Sigmoid colon (tissue), 6 donors: ENCODE measurements at regions not wholly inside any gene's neighbourhood (a gene's known extent, or its start where the extent isn't known, plus 50 kb on each side); places are given as distances from the start of the nearest gene placed in this dataset.

Experiments used
- DNase-seq: peaks from one replicate; pipeline ENCODE4 v3.0.0-alpha.2; 2019
- H3K27ac ChIP-seq, 4 donors: fragments of 200-600 bp; sonication (generic); one replicate each; pipeline ENCODE4 v1.5.1; 2016 to 2019; ENCODE audit warnings: mild to moderate bottlenecking in 1 of 4
- H3K27me3 ChIP-seq, 3 donors: fragments of 200-600 bp; sonication (generic); one replicate each; pipeline ENCODE4 v1.5.1; 2019; ENCODE audit warnings: mild to moderate bottlenecking in 1 of 3
- H3K36me3 ChIP-seq, 4 donors: fragments of 200-600 bp; sonication (generic); one replicate each; pipeline ENCODE4 v1.5.1; 2016 to 2019
- H3K4me1 ChIP-seq, 4 donors: fragments of 200-600 bp; sonication (generic); one replicate each; pipeline ENCODE4 v1.5.1; 2017 to 2019
- H3K4me3 ChIP-seq, 4 donors: fragments of 200-600 bp; sonication (generic); one replicate each; pipeline ENCODE4 v1.5.1; 2017 to 2019; ENCODE audit warnings: mild to moderate bottlenecking in 2 of 4, moderate library complexity in 1 of 4
- H3K9me3 ChIP-seq, 4 donors: fragments of 200-600 bp in 3 of 4; sonication (generic) in 3 of 4; one replicate each; pipeline versions ENCODE4 v1.5.1 to v1.6.1; 2013 to 2019
- CTCF ChIP-seq, 4 experiments: fragments of 450-650 bp in 3 of 4; fragments of 200-600 bp in 1 of 4; IDR thresholded peaks; one replicate each; pipeline ENCODE4 v1.5.1; 2016 to 2019; ENCODE audit warnings: antibody characterized with exemption in 4 of 4, mild to moderate bottlenecking in 3 of 4, moderate library complexity in 2 of 4
- EP300 ChIP-seq, 4 donors: sonication (generic); formaldehyde crosslinking; IDR thresholded peaks; one replicate each; pipeline ENCODE4 v1.6.1; 2017; ENCODE audit warnings: antibody characterized with exemption in 4 of 4
- POLR2A ChIP-seq, 2 donors: fragments of 450-650 bp; IDR thresholded peaks; one replicate each; pipeline ENCODE4 v1.6.1; 2016; ENCODE audit warnings: antibody characterized with exemption in 2 of 2, mild to moderate bottlenecking in 2 of 2, moderate library complexity in 2 of 2
- POLR2AphosphoS5 ChIP-seq, 4 donors: sonication (generic); formaldehyde crosslinking; IDR thresholded peaks; one replicate each; pipeline ENCODE4 v1.6.1; 2017; ENCODE audit warnings: antibody characterized with exemption in 4 of 4
- WGBS, 2 donors: extraction: QIAGEN DNeasy Blood & Tissue Kit; methylation state at CpG; one replicate each; pipeline ENCODE4 v1.1.7; 2013; 5-methylcytosine and 5-hydroxymethylcytosine counted together
- intact Hi-C: fragments of 100-400 bp; cut with DNase I; formaldehyde crosslinking; loops from one replicate; pipeline ENCODE4 v1.15.1; 2023
- donor health status: healthy with polysubstance abuse.
- donor health status: healthy.

GRCh38 chr6:111950661-111951496 is 77.6 kb upstream of the FYN start:
- no peak overlapping the region for H3K4me3 ChIP-seq
- peaks cover 0 to 17% (median 5%) of the 10 kb centered on the region in 4 donors for H3K4me1 ChIP-seq
- no peak for TF ChIP-seq EP300 (IDR thresholded peaks at IDR 0.05)
- TF ChIP-seq POLR2A (IDR thresholded peaks at IDR 0.05) = no peak
- no peak for TF ChIP-seq CTCF (IDR thresholded peaks at IDR 0.05)
- no peak for TF ChIP-seq POLR2AphosphoS5 (IDR thresholded peaks at IDR 0.05)
- no peaks in the 10 kb centered on the region for H3K27me3 ChIP-seq
- DNase-seq = no peak
- H3K9me3 ChIP-seq = no peaks in the 10 kb centered on the region
- H3K36me3 ChIP-seq = no peaks in the 10 kb centered on the region
- H3K27ac ChIP-seq = no peak overlapping the region
- intact Hi-C loops = no loop called here
- WGBS, 2 donors = 82 to 85% methylated on average over 11 of the region's 11 CpGs

DNA sequence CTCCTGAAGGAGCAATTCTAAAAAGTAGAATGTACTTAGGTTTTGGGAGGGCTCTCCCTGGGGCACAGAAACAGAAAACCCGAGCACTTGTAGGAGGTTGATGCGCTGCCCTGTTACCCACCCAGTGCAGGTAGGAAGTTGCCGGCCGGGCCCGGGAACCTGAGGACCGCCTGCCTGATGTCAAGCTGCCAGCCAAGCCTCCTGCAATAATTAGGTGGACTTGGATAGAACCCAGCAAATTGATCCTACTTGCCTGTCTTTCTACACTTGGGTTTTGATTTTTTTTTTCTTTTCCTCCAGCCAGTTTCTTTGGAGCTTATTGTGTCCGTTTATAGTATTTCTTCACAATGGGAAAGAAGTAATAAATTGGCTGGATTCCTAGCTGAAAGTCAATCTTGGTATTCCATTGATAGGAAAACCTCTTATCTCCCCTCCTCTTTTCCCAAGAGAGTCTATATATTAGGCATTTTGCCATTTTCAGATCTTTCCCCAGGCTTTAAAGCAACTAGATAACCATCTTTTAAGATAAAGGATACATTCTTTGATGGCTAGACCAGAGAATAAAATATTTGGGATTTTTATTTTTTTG is 78.3 kb upstream of the FYN start:
- intact Hi-C loops = no loop called here
- Histone ChIP-seq H3K4me1 (peaks cover 0 to 17% (median 5%) of the 10 kb centered on the region in 4 donors), H3K4me3 (no peak overlapping the region), H3K27me3 (no peaks in the 10 kb centered on the region), H3K9me3 (no peaks in the 10 kb centered on the region), H3K36me3 (no peaks in the 10 kb centered on the region), H3K27ac (no peak overlapping the region)
- TF ChIP-seq CTCF (IDR thresholded peaks at IDR 0.05) (no peak), POLR2A (IDR thresholded peaks at IDR 0.05) (no peak), POLR2AphosphoS5 (IDR thresholded peaks at IDR 0.05) (no peak), EP300 (IDR thresholded peaks at IDR 0.05) (no peak)
- 87 to 92% methylated on average over 7 of the region's 7 CpGs for WGBS, 2 donors
- no peak for DNase-seq

- TF ChIP-seq POLR2A (IDR thresholded peaks at IDR 0.05) (no peak), POLR2AphosphoS5 (IDR thresholded peaks at IDR 0.05) (no peak), CTCF (IDR thresholded peaks at IDR 0.05) (no peak), EP300 (IDR thresholded peaks at IDR 0.05) (no peak)
- H3K36me3 ChIP-seq = no peaks in the 10 kb centered on the region
- no peaks in the 10 kb centered on the region for H3K9me3 ChIP-seq
- H3K27ac ChIP-seq = peak overlapping the region in 2 of 4 donors; percentile 11 to 41
- intact Hi-C loops = no loop called here
- no peak overlapping the region for H3K4me3 ChIP-seq
- WGBS, 2 donors = 54 to 68% methylated on average over 5 of the region's 5 CpGs
- DNase-seq = no peak
- H3K4me1 ChIP-seq = peaks cover 0 to 17% (median 5%) of the 10 kb centered on the region in 4 donors
- H3K27me3 ChIP-seq = no peaks in the 10 kb centered on the region
Observed at GRCh38 chr6:111952274-111952673, 79.0 kb upstream of the FYN start.

DNA sequence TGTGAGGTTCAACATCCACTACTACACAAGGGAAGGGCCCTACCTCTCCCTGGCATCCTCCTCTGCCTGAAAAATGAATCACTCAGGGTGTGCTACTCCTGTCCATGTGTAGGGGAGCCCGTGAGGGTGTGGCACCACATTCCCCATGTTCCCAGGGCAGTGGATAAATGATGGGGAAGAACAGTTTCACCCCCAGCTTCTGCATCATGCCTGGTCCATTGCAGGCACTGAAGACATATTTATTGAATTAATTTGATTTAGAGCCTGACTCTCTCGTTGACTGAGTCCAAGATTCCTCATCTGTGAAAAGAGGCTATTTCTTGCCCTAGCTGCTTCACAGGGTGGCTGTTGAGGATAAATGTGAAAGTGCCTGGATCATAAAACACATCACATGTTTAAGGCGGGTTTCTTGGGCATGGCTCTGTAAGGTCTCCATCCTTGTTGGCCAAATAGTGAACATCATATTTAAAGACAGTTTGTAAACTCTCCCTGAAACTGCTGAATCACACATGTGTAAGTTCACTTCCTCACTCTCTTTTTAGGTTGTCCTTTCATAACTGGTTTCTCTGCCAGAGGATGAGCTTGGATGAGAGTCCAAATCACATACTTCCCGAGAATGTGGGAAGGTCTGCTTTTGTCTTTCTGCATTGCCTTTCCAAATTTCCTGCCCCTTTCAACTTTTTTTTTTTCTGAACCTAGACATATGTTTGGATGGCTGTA is 79.7 kb upstream of the FYN start:
- H3K27me3 ChIP-seq = no peaks in the 10 kb centered on the region
- peak in 2 of 4 donors; percentile 14 to 41 for TF ChIP-seq POLR2AphosphoS5 (IDR thresholded peaks at IDR 0.05)
- TF ChIP-seq CTCF (IDR thresholded peaks at IDR 0.05) = no peak
- no peak overlapping the region for H3K4me3 ChIP-seq
- H3K9me3 ChIP-seq = no peaks in the 10 kb centered on the region
- WGBS, 2 donors = 55 to 71% methylated on average over 4 of the region's 4 CpGs
- intact Hi-C loops = no loop called here
- no peak for DNase-seq
- no peaks in the 10 kb centered on the region for H3K36me3 ChIP-seq
- H3K27ac ChIP-seq = peak overlapping the region in 2 of 4 donors; percentile 13 to 41
- H3K4me1 ChIP-seq = peaks cover 0 to 17% (median 5%) of the 10 kb centered on the region in 4 donors
